T-helper 2 cell treated with Interferon-gamma antibody and Interleukin-4, amounts not matched to agents 100 ng/mL and 5 ng/mL, for 36 hours (primary cell): ENCODE measurements at regions not wholly inside any gene's neighbourhood (a gene's known extent, or its start where the extent isn't known, plus 50 kb on each side); places are given as distances from the start of the nearest gene placed in this dataset.

Source experiments
- intact Hi-C: fragments of 100-400 bp; cut with micrococcal nuclease; formaldehyde crosslinking; loops from one replicate; pipeline ENCODE4 v1.15.1; 2023

GRCh38 chr14:101347893-101348777 lies 213.2 kb upstream of the DIO3 start:
- intact Hi-C loops = no loop called here

GRCh38 chr14:101349108-101349507 lies 212.2 kb upstream of the DIO3 start:
- intact Hi-C loops = no loop called here

- intact Hi-C loops = no loop called here
Measured at GRCh38 chr14:101350021-101350420, 211.3 kb upstream of the DIO3 start.

- intact Hi-C loops = no loop called here
Measured at GRCh38 chr14:101350691-101351090, 210.6 kb upstream of the DIO3 start.

- intact Hi-C loops = no loop called here
Measured at GRCh38 chr14:101351146-101351545, 210.1 kb upstream of the DIO3 start.

- intact Hi-C loops = no loop called here
Measured at GRCh38 chr14:101351769-101352168, 209.5 kb upstream of the DIO3 start.

GRCh38 chr14:101352567-101352966 lies 208.7 kb upstream of the DIO3 start:
- intact Hi-C loops = no loop called here

- intact Hi-C loops = no loop called here
Measured at GRCh38 chr14:101353422-101353821, 207.9 kb upstream of the DIO3 start.

- intact Hi-C loops = no loop called here
Measured at GRCh38 chr14:101354726-101355125, 206.6 kb upstream of the DIO3 start.

GRCh38 chr14:101355284-101355683 lies 206.0 kb upstream of the DIO3 start:
- intact Hi-C loops = no loop called here

GRCh38 chr14:101357038-101357437 lies 204.3 kb upstream of the DIO3 start:
- intact Hi-C loops = no loop called here

- intact Hi-C loops = no loop called here
Measured at GRCh38 chr14:101357559-101358319, 203.6 kb upstream of the DIO3 start.

- intact Hi-C loops = no loop called here
Measured at GRCh38 chr14:101358320-101359125, 202.8 kb upstream of the DIO3 start.

GRCh38 chr14:101359221-101360053 lies 201.9 kb upstream of the DIO3 start:
- intact Hi-C loops = no loop called here

GRCh38 chr14:101360054-101360911 lies 201.0 kb upstream of the DIO3 start:
- intact Hi-C loops = no loop called here

- intact Hi-C loops = no loop called here
Measured at GRCh38 chr14:101361044-101361443, 200.3 kb upstream of the DIO3 start.

- intact Hi-C loops = no loop called here
Measured at GRCh38 chr14:101361451-101362433, 199.6 kb upstream of the DIO3 start.

GRCh38 chr14:101362529-101363260 lies 198.6 kb upstream of the DIO3 start:
- intact Hi-C loops = no loop called here
